Right ventricle myocardium superior (tissue), 1 donor: ENCODE measurements at regions not wholly inside any gene's neighbourhood (a gene's known extent, or its start where the extent isn't known, plus 50 kb on each side); places are given as distances from the start of the nearest gene placed in this dataset.
A peak's percentile ranks its signal among the peaks of the same experiment; 100 is the strongest.
"Not testable (repeated sequence)": the region's sequence is repeated elsewhere in the genome, so short reads cannot be mapped to it uniquely, and the experiment has no call there.

Experiments used
- ATAC-seq: fragments of 200-7000 bp; cut with Tn5 transposase; one replicate; pipeline ENCODE4 v1.9.1; 2020; ENCODE audit warnings: mild to moderate bottlenecking; ENCODE audit not compliant: poor library complexity
- DNase-seq: peaks from one replicate; pipeline ENCODE4 v3.0.0-alpha.2; 2020
- intact Hi-C: fragments of 100-400 bp; cut with DNase I; formaldehyde crosslinking; loops from one replicate; pipeline ENCODE4 v1.11.2; 2022
- donor health status: DM: no; HTN: yes; CAD: no; lungs with severe emphysema.

DNA sequence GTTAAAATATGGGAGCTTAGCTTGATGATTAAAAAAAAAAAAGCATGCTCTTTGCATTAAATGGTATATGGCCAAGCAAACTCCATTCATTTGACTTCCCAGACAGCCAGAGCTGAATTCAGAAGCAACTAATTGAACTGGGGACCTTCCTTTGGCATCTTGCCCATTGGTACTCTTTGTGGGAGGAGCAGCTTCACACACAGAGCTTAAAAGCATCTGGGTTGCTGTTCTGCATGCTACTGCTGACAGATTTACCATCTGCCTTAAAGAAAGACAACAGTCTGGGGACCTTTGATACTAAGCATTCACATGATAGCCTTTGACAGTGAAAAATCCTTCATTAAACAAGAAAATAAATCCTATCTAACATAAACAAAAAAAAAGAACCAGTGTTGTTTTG is 977.9 kb downstream of the TMTC2 start:
- intact Hi-C loops = no loop called here
- DNase-seq (no peak), ATAC-seq (no peak)

DNA sequence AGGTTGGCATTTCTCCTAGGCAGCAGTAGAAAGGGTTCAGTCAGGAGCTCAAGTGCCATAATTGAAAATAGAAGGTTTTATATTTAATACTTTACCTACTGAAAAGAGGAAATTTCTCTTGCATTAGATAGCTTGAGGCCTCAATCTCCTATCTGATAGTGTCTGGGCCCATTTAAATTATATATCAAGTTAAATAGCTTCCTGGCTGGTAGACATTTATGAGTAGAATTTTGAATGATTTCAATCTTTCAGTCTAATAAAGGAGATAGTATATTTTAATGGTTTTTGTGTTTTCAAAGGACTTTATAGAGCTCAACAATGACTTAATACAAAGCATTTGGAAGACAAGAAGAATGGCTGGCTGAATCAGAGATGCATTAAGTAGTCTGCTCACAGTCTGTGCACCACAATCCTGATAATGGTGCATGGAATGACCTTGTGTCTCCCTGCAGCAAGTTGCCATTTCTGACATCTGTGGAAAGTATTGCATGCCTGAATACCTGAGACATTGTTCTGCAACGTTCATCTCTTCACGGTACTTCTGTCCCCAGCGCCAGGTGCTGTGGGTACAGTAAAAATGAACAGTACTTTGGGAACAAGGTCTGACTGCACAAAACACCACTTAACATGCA is 974.1 kb downstream of the TMTC2 start:
- intact Hi-C loops = no loop called here
- no peak for DNase-seq
- ATAC-seq = no peak

DNA sequence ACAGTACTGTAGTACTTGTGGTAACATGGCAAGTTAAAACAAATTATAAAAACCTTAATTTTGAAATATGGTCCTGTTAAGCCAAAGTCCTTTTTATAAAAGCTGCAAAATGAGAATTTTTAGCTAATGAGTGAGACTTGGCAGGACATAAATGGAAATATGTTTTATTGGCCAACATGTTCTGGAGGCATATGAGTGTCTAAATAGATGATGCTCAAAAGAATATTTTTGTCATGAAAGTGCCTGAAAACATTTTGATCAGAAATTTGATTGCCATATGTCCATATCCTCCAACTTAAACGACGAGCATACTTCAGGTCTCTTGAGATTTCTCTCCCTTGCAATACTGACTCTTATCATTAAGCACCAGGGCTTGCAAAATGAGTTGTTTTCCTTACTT is 972.6 kb downstream of the TMTC2 start:
- ATAC-seq (no peak), DNase-seq (no peak)
- intact Hi-C loops = no loop called here

GRCh38 chr12:83656004-83656403 is 969.3 kb downstream of the TMTC2 start:
- no peak for DNase-seq
- no peak for ATAC-seq
- intact Hi-C loops = no loop called here

DNA sequence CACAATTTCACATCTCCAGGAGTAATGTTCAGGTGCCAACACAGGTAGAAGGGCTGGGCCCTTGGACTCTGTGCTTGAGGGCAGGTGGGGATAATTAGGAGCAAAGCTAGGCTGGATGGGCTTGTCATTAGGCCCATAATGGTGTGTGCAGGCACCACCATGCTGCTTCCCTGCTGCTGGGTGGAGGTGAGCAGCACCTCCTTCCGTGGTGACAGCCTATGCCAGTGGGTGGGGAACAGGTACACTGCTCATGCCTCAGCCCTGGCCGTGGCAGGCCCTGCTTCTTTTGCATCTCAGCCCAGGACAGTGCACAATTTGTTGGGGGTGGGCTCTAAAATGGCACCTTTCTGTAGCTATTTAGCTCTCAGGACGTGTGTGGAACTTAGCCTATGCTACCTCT is 955.5 kb downstream of the TMTC2 start:
- intact Hi-C loops = no loop called here
- DNase-seq (no peak), ATAC-seq (no peak)

DNA sequence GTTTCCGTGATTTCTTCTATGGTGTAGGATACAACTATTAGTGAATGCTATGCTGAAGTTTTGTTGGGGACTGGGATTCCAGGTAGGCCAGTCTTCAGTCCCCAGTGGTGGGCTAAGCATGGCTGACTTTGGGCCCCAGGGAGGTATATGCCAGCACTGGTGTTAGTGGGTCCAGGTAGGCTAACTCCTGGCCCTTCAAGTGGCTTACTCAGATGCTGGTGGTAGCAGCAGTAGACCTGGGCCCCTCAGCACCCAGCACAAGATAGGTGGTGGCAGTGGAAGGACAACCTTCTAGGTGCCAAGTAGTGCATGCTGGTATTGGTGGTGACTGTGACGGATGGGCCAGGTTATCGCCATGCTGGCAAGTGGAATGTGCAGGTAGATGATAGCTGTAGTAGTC is 955.1 kb downstream of the TMTC2 start:
- ATAC-seq (no peak), DNase-seq (no peak)
- intact Hi-C loops = no loop called here

GRCh38 chr12:83634726-83635267 is 948.1 kb downstream of the TMTC2 start:
- intact Hi-C loops = no loop called here
- ATAC-seq (no peak), DNase-seq (no peak)

DNA sequence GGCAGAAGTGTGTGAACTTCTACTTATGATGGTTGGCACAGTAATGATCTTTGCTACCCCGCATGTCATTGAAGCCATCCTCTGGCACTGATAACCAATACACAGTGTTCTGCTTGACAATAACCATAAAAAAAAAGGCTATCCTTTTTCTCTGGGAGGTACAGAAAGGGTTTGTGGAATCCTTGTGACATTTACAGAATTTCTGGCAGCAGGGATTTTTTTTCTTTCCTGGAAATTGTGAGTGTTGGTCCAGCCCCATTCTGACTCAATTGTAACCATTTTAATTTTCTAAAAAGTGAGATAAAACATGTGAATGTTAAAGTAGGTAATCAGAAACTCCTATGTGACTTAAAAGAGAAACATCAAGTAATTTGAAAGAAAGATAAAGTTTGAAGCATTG is 943.8 kb downstream of the TMTC2 start:
- DNase-seq (no peak), ATAC-seq (no peak)
- intact Hi-C loops = no loop called here

DNA sequence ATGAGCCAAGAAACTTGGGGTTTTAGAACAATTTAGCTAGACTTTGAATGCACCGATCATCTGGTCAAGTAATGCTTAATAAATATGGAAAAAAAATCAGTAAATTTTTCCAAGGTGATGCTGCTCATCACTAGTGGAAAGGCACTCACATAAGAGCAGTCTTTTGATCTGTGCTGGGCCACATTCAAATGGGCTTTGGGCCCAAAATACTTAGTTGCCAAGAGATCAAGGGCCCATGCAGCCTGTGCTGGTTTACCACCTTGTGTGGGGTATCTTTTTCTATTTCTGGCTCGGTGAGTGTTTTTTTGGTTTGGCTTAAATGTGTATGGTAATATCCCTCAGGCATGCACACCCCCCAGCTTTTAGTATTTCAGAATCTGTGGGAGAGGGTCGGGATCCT is 943.2 kb downstream of the TMTC2 start:
- DNase-seq (no peak), ATAC-seq (no peak)
- intact Hi-C loops = no loop called here

- intact Hi-C loops = no loop called here
- DNase-seq (no peak), ATAC-seq (no peak)
Measured at GRCh38 chr12:83622205-83622604, 935.5 kb downstream of the TMTC2 start.

GRCh38 chr12:83619973-83620372 is 933.3 kb downstream of the TMTC2 start:
- no peak for ATAC-seq
- intact Hi-C loops = no loop called here
- DNase-seq = no peak

GRCh38 chr12:83615152-83615551 is 928.4 kb downstream of the TMTC2 start:
- intact Hi-C loops = no loop called here
- DNase-seq (no peak), ATAC-seq (no peak)

GRCh38 chr12:83613586-83614110 is 926.9 kb downstream of the TMTC2 start:
- intact Hi-C loops = no loop called here
- DNase-seq (no peak), ATAC-seq (no peak)

- intact Hi-C loops = no loop called here
- no peak for DNase-seq
- no peak for ATAC-seq
Measured at GRCh38 chr12:83603106-83603505, 916.4 kb downstream of the TMTC2 start.

GRCh38 chr12:83575326-83575725 is 888.6 kb downstream of the TMTC2 start:
- intact Hi-C loops = no loop called here
- no peak for DNase-seq
- no peak for ATAC-seq

DNA sequence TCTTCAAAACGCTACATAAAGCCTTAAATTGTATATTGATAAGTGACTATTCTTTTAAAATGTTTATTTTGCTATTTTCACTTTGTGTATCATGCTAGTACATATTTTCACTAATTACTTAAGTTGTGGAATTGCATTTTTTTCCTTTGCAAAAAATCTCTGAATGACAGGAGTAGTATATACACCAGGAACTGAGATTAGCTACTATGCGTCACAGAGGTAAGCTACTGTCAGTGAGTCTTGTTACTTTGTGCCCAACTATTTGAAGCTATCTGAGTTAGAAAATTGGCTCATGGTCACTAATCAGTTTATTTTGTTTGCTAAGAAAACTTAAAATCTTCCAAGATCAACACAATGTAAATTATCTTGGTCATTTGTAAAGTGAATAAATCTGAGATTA is 887.4 kb downstream of the TMTC2 start:
- no peak for DNase-seq
- intact Hi-C loops = no loop called here
- ATAC-seq = no peak

GRCh38 chr12:83573671-83574070 is 887.0 kb downstream of the TMTC2 start:
- peak; percentile 46 for ATAC-seq
- intact Hi-C loops = no loop called here
- DNase-seq = peak; percentile 39

GRCh38 chr12:83559650-83560049 is 872.9 kb downstream of the TMTC2 start:
- DNase-seq (no peak), ATAC-seq (no peak)
- intact Hi-C loops = no loop called here

DNA sequence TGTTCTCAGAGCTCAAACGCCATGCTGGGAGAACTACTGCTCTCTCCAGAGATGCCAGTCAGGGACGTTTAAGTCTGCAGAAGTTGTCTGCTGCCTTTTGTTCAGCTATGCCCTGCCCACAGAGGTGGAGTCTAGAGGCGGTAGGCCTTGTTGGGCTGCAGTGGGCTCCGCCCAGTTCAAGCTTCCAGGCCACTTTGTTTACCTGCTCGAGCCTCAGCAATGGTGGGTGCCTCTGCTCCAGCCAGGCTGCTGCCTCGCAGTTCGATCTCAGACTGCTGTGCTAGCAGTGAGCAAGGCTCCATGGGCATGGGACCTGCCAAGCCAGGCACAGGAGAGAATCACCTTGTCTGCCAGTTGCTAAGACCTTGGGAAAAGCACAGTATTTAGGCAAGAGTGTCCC is 869.3 kb downstream of the TMTC2 start:
- DNase-seq, intact Hi-C loops, ATAC-seq: not testable (repeated sequence)

DNA sequence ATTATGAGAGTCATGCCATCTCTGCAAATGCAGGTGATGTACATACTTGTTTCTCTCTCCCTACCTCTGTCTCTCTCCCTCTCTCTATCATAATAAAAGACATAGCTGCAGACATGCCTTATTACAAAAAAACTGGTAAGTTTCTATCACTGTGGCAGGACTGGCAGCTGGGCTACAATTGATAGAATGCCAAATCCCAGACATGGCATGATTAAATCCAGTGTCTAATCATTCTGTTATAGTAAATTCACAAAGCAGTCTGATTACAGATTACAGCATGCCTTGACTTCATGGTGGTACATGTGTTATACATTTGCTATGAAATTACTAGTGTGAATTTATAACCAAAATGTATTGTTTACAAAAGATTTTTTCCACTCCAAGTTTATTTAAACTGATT is 854.7 kb downstream of the TMTC2 start:
- no peak for DNase-seq
- no peak for ATAC-seq
- intact Hi-C loops = no loop called here
